ENCODE measurements at regions not wholly inside any gene's neighbourhood (a gene's known extent, or its start where the extent isn't known, plus 50 kb on each side); places are given as distances from the start of the nearest gene placed in this dataset.

GRCh38 chr18:30486856-30487255, 555.7 kb downstream of the DSC3 start:
- Histone ChIP-seq H3K4me2 (replicated peaks; ENCODE audit: low read depth, low read length, poor library complexity, severe bottlenecking) (no peak overlapping the region), H3K4me1 (ENCODE audit: control insufficient read depth in 2 of 2, insufficient read depth in 2 of 2, low read length in 2 of 2) (no peaks in the 10 kb centered on the region), H2AFZ (ENCODE audit: insufficient read depth, low read depth, low read length, poor library complexity, severe bottlenecking) (no peak overlapping the region), H3K27me3 (replicated peaks in 1 of 4; ENCODE audit: control extremely low read depth in 1 of 4, control insufficient read depth in 3 of 4, insufficient read depth in 4 of 4, low read length in 3 of 4) (no peaks in the 10 kb centered on the region), H3K79me2 (ENCODE audit: control insufficient read depth, insufficient read depth, low read length) (no peaks in the 10 kb centered on the region), H3K9ac (ENCODE audit: low read length) (no peak overlapping the region), H4K20me1 (ENCODE audit: control insufficient read depth, insufficient read depth, low read length, poor library complexity, severe bottlenecking) (no peaks in the 10 kb centered on the region), H3K9me3 (ENCODE audit: control extremely low read depth in 1 of 3, control insufficient read depth in 2 of 3, insufficient read depth in 1 of 3, low read length in 2 of 3) (no peaks in the 10 kb centered on the region), H3K27ac (ENCODE audit: low read length in 2 of 2) (no peak overlapping the region), H3K36me3 (replicated peaks in 1 of 2; ENCODE audit: control extremely low read depth in 1 of 2, control insufficient read depth in 1 of 2, extremely low read depth in 1 of 2, insufficient read depth in 2 of 2, low read length in 1 of 2) (no peaks in the 10 kb centered on the region), H3K4me3 (ENCODE audit: control extremely low read depth in 1 of 5, extremely low read depth in 1 of 5, insufficient read depth in 1 of 5, low read depth in 2 of 5, low read length in 4 of 5) (no peak overlapping the region)
- no peaks in the 10 kb centered on the region for H3K9me3 Mint-ChIP-seq (ENCODE audit: insufficient read depth)
- no peak overlapping the region for H3K4me3 Mint-ChIP-seq
- no peaks in the 10 kb centered on the region for H3K27me3 Mint-ChIP-seq
- no peak for DNase-seq
- intact Hi-C loops (cut with micrococcal nuclease) = no loop called here
- ATAC-seq (ENCODE audit: low read depth) = no peak
- WGBS (ENCODE audit: insufficient coverage) = no CpG with 5 or more reads among the region's 1 CpG
- ChIA-PET CTCF (no interaction called here), POLR2A (no interaction called here)
- H3K27ac Mint-ChIP-seq = no peak overlapping the region
- no peaks in the 10 kb centered on the region for H3K4me1 Mint-ChIP-seq
- TF ChIP-seq CTCF (IDR thresholded peaks at IDR 0.05) (no peak), EZH2 (IDR thresholded peaks at IDR 0.05; ENCODE audit: borderline replicate concordance, insufficient read depth, low read depth, low read length, poor library complexity, severe bottlenecking) (no peak)

- no peak overlapping the region for H3K4me3 ChIP-seq (ENCODE audit: control extremely low read depth in 1 of 5, extremely low read depth in 1 of 5, insufficient read depth in 1 of 5, low read depth in 2 of 5, low read length in 4 of 5)
- Mint-ChIP-seq H3K4me3 (no peak overlapping the region), H3K27ac (no peak overlapping the region), H3K4me1 (no peaks in the 10 kb centered on the region), H3K9me3 (ENCODE audit: insufficient read depth) (no peaks in the 10 kb centered on the region), H3K27me3 (no peaks in the 10 kb centered on the region)
- DNase-seq (no peak), ATAC-seq (ENCODE audit: low read depth) (no peak)
- no peaks in the 10 kb centered on the region for H3K4me1 ChIP-seq (ENCODE audit: control insufficient read depth in 2 of 2, insufficient read depth in 2 of 2, low read length in 2 of 2)
- H3K36me3 ChIP-seq (replicated peaks in 1 of 2; ENCODE audit: control extremely low read depth in 1 of 2, control insufficient read depth in 1 of 2, extremely low read depth in 1 of 2, insufficient read depth in 2 of 2, low read length in 1 of 2) = no peaks in the 10 kb centered on the region
- no CpG with 5 or more reads among the region's 2 CpGs for WGBS (ENCODE audit: insufficient coverage)
- TF ChIP-seq CTCF (IDR thresholded peaks at IDR 0.05) (no peak), EZH2 (IDR thresholded peaks at IDR 0.05; ENCODE audit: borderline replicate concordance, insufficient read depth, low read depth, low read length, poor library complexity, severe bottlenecking) (no peak)
- H3K4me2 ChIP-seq (replicated peaks; ENCODE audit: low read depth, low read length, poor library complexity, severe bottlenecking) = no peak overlapping the region
- no peak overlapping the region for H2AFZ ChIP-seq (ENCODE audit: insufficient read depth, low read depth, low read length, poor library complexity, severe bottlenecking)
- no peak overlapping the region for H3K9ac ChIP-seq (ENCODE audit: low read length)
- no peak overlapping the region for H3K27ac ChIP-seq (ENCODE audit: low read length in 2 of 2)
- H3K9me3 ChIP-seq (ENCODE audit: control extremely low read depth in 1 of 3, control insufficient read depth in 2 of 3, insufficient read depth in 1 of 3, low read length in 2 of 3) = no peaks in the 10 kb centered on the region
- intact Hi-C loops (cut with micrococcal nuclease) = no loop called here
- H4K20me1 ChIP-seq (ENCODE audit: control insufficient read depth, insufficient read depth, low read length, poor library complexity, severe bottlenecking) = no peaks in the 10 kb centered on the region
- POLR2A ChIA-PET = no interaction called here
- no peaks in the 10 kb centered on the region for H3K79me2 ChIP-seq (ENCODE audit: control insufficient read depth, insufficient read depth, low read length)
- H3K27me3 ChIP-seq (replicated peaks in 1 of 4; ENCODE audit: control extremely low read depth in 1 of 4, control insufficient read depth in 3 of 4, insufficient read depth in 4 of 4, low read length in 3 of 4) = no peaks in the 10 kb centered on the region
- CTCF ChIA-PET = no interaction called here
Measured at GRCh38 chr18:30485078-30485477, 557.5 kb downstream of the DSC3 start.

Data from B cell (primary cell).